HG02642 (cell line): ENCODE measurements at regions not wholly inside any gene's neighbourhood (a gene's known extent, or its start where the extent isn't known, plus 50 kb on each side); places are given as distances from the start of the nearest gene placed in this dataset.
"Not testable (repeated sequence)": the region's sequence is repeated elsewhere in the genome, so short reads cannot be mapped to it uniquely, and the experiment has no call there.

ENCODE experiments used
- ATAC-seq: cut with Tn5 transposase; IDR thresholded peaks from one replicate; pipeline ENCODE4 v1.9.1; 2021; ENCODE audit warnings: mild to moderate bottlenecking; ENCODE audit not compliant: unreplicated experiment, poor library complexity

- ATAC-seq, result peak; percentile 52
Observed at GRCh38 chr7:137120690-137121089, 222.8 kb downstream of the PTN start.

DNA sequence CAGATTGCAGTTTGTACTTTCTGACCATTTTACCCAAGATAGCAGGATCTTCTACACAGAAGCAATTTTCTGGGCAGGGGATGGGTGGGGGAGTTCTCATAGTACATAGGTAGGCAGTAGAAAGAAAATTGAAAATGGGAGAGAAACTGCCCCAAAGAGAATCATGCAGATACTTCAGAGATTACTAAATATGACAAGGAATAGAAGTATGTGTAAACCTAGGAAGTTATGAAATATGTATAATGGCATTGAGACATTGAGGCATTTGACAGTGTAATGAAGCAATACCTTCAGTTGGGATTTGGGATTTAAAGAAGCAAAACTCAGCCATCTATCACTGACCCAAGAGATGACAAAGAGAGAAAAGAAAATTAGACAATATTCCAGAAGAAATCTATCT is 233.0 kb downstream of the PTN start:
- ATAC-seq, result no peak

GRCh38 chr7:137110091-137110509 is 233.4 kb downstream of the PTN start:
- ATAC-seq, result no peak

- ATAC-seq, result not testable (repeated sequence)
Observed at GRCh38 chr7:137107802-137108201, 235.7 kb downstream of the PTN start.

DNA sequence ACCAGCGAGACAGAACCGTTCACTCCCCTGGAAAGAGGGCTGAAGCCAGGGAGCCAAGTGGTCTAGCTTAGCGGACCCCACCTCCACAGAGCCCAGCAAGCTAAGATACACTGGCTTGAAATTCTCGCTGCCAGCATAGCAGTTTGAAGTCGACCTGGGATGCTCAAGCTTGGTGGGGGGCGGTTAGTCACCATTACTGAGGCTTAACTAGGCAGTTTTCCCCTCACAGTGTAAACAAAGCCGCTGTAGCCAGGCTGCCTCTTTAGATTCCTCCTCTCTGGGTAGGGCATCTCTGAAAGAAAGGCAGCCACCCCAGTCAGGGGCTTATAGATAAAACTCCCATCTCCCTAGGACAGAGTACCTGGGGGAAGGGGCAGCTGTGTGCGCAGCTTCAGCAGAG is 235.1 kb downstream of the CHRM2 start:
- not testable (repeated sequence) for ATAC-seq

DNA sequence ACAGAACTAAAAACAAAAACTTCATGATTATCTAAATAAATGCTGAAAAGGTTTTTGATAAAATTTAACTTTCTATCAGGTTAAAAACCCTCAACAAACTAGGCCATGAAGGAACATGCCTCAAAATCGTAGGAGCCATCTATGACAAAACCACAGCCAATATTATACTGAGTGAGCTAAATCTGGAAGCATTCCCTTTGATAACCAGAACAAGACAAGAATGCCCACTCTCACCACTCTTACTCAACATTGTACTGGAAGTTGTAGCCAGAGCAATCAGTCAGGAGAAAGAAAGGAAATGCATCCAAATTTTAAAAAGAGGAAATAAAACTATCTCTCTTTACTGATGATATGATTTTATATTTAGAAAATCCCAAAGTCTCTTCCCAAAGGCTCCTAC is 228.7 kb downstream of the CHRM2 start:
- ATAC-seq, result no peak

- no peak for ATAC-seq
Observed at GRCh38 chr7:137096607-137097006, 228.2 kb downstream of the CHRM2 start.

- ATAC-seq, result no peak
Observed at GRCh38 chr7:137093198-137093597, 224.7 kb downstream of the CHRM2 start.

GRCh38 chr7:137091396-137091795 is 222.9 kb downstream of the CHRM2 start:
- ATAC-seq, result no peak

DNA sequence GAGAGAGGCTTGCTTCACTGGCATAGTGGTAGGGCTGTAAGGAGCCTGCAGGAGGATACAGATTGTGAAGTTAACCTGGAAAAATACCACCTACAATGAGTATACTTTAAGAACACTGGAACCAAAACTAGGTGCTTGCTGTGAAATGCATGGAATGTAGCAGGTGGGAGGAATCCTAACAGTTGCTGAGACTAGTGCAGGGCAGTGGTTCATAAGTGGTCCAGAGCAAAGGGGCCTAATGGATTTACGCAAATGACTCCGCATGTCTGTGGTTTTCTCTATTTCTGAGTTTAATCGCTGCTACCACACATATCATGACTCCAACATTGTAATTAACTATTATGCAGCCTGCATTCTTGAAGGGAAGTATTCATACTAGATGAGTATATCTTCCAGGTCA is 218.4 kb downstream of the CHRM2 start:
- no peak for ATAC-seq

DNA sequence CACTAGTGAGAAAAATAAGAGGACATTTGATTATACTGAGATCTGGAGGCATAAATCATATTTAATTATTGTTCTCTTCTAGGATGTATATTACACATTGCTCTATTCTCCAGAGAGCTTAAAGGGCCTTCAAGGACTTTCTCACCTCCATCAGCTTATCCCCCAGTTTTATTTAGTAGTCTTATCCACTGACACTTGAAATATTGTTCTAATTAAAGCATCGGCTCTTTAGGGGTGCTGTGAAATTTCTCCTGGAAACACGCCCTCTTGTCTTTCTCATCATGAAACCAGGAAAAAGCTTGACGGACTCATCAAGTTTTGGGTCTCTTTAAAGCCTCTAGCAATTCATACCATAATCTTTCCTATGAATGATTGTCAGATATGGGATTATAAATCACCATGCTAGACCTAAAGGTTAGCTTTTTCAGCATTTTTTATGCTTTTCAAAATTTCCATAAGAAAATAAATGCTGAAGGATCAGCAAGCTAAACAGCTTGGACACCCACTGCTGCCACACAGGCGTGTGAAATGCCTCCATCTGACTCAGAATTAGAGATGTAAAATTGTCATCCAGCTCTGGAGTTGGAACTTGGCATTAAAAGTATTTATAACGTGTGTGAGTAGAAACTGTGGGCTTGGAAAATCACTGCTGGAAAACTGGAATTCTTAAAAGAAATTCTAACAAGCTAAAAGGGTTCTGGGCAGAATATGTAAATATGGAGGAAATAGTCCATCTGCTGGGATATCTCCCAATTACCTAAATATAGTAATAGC is 216.3 kb downstream of the CHRM2 start:
- ATAC-seq, result no peak

DNA sequence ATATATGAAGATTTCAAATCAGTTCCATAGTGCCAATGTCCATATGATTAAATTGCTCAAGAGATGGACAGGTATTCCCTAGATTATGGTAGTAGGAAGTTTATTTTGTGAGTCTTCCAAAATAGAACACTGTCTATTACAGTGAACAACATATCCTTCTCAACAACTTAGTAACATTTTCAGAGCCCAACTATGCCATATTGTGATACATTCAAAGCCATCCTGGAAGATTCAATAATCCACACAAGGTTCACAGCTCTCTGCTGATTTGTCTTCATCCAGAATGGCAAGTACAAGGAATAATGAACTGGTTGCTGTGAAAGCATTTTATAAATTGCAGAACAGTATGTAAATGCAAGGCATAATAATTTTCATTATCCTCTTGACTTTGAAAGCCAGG is 213.9 kb downstream of the CHRM2 start:
- no peak for ATAC-seq

- ATAC-seq, result no peak
Observed at GRCh38 chr7:137081321-137082093, 213.1 kb downstream of the CHRM2 start.

DNA sequence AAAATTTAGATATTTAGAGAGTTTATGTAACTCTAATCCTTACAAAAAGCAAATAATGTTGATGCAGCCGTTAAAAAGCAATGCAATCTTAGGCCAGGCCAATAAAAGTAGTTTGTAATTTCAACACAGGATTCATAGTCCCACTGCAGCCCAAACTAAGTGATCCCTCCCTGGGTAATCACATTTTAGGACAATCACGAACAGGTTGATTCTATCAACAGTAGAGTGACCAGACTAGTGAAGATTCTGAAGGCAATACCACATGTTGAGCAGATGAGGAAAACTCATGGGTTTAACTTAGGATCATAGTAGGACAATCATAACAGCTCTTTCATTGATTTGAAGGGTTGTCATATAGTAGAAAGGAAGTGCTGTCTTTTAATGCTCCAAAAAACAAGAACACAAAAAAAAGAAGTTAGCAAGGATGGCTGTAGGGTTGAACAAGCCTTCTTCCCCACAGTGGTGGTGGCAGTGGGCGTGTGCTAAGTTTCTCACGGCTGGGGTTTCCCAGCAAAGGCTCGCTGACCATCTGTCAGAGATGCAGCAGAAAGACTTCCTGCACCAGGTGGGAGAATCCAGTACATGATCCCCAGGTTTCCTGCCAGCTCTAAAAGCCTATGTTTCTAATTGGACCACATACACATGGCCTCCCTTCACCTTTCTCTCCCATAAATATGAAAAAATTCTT is 212.2 kb downstream of the CHRM2 start:
- ATAC-seq, result no peak

DNA sequence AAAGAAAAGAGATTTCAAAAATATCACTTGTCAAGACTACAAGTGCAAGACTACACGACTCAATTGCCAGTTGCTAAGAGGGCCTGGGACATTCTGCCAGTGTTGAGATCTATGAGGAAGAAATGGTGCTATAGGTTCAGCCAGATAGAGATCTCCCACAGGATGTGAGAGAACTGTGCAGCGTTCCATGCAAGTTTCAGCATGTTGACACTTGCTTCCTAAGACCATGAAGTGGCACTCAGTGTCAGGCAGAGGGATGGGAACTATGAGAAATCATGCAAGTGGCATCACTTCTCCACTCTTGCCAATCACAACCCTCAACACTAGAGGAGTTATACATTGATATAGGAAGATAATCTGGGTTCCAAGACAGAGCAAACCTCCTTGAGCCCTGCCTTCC is 210.3 kb downstream of the CHRM2 start:
- ATAC-seq, result no peak

GRCh38 chr7:137074391-137075030 is 206.1 kb downstream of the CHRM2 start:
- no peak for ATAC-seq

- ATAC-seq, result no peak
Observed at GRCh38 chr7:137073571-137074325, 205.3 kb downstream of the CHRM2 start.
